Spleen (tissue), 7 donors: ENCODE measurements at regions not wholly inside any gene's neighbourhood (a gene's known extent, or its start where the extent isn't known, plus 50 kb on each side); places are given as distances from the start of the nearest gene placed in this dataset.

ENCODE experiments used
- POLR2AphosphoS5 ChIP-seq, 3 donors: sonication (generic); formaldehyde crosslinking; IDR thresholded peaks; one replicate each; pipeline ENCODE4 v1.5.1; 2017; ENCODE audit warnings: antibody characterized with exemption in 3 of 3
- TF ChIP-seq, protein P1 (sequence below), 11 experiments: fragments of 200-600 bp in 7 of 11; fragments of 450-650 bp in 4 of 11; sonication (generic) in 4 of 11; IDR thresholded peaks in 8 of 11; conservative IDR thresholded peaks in 3 of 11; 1 replicate in 7 of 11; 2 replicates in 4 of 11; pipeline versions ENCODE4 v1.4.0 to v1.8.0; 2016 to 2021; ENCODE audit warnings: antibody characterized with exemption in 11 of 11, inconsistent platforms in 4 of 11, mild to moderate bottlenecking in 1 of 11
- donor health status: DM: no; HTN: no; CAD: no; lungs with moderate emphysema.
- donor health status: DM: no; HTN: no; CAD: no.
- donor health status: DM: no; HTN: no; CAD: no.

GRCh38 chr20:17066902-17067301 is 159.9 kb upstream of the PCSK2 start:
- no peak for TF ChIP-seq POLR2AphosphoS5 (IDR thresholded peaks at IDR 0.05)
- TF ChIP-seq, protein P1, sequence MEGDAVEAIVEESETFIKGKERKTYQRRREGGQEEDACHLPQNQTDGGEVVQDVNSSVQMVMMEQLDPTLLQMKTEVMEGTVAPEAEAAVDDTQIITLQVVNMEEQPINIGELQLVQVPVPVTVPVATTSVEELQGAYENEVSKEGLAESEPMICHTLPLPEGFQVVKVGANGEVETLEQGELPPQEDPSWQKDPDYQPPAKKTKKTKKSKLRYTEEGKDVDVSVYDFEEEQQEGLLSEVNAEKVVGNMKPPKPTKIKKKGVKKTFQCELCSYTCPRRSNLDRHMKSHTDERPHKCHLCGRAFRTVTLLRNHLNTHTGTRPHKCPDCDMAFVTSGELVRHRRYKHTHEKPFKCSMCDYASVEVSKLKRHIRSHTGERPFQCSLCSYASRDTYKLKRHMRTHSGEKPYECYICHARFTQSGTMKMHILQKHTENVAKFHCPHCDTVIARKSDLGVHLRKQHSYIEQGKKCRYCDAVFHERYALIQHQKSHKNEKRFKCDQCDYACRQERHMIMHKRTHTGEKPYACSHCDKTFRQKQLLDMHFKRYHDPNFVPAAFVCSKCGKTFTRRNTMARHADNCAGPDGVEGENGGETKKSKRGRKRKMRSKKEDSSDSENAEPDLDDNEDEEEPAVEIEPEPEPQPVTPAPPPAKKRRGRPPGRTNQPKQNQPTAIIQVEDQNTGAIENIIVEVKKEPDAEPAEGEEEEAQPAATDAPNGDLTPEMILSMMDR (IDR thresholded peaks at IDR 0.05 in 8 of 11, conservative IDR thresholded peaks at IDR 0.05 in 3 of 11) = no peak
